Endodermal cell (in vitro differentiated cells): ENCODE measurements at regions not wholly inside any gene's neighbourhood (a gene's known extent, or its start where the extent isn't known, plus 50 kb on each side); places are given as distances from the start of the nearest gene placed in this dataset.

Source experiments
- DNase-seq: peaks from one replicate; pipeline ENCODE4 v3.0.0-alpha.2; 2017
- H3K27ac ChIP-seq: 2 replicates; pipeline ENCODE4 v1.5.1; 2013; ENCODE audit warnings: mild to moderate bottlenecking, low read depth, low read length, moderate library complexity
- H3K27me3 ChIP-seq: 2 replicates; pipeline ENCODE4 v1.6.1; 2013; ENCODE audit warnings: mild to moderate bottlenecking, low read length, moderate library complexity; ENCODE audit not compliant: insufficient read depth, control insufficient read depth, poor library complexity, severe bottlenecking
- H3K36me3 ChIP-seq: 2 replicates; pipeline ENCODE4 v1.7.0; 2013; ENCODE audit warnings: mild to moderate bottlenecking, low read length, moderate library complexity; ENCODE audit not compliant: control insufficient read depth, insufficient read depth
- H3K4me1 ChIP-seq: one replicate; pipeline ENCODE4 v1.7.0; 2013; ENCODE audit warnings: low read length; ENCODE audit not compliant: control insufficient read depth, insufficient read depth
- H3K4me3 ChIP-seq: 2 replicates; pipeline ENCODE4 v1.5.1; 2013; ENCODE audit warnings: mild to moderate bottlenecking, low read length, moderate library complexity
- H3K9ac ChIP-seq: 2 replicates; pipeline ENCODE4 v1.6.1; 2013; ENCODE audit warnings: mild to moderate bottlenecking, low read length, moderate library complexity; ENCODE audit not compliant: poor library complexity, severe bottlenecking; ENCODE audit errors: extremely low read depth
- H3K9me3 ChIP-seq: 2 replicates; pipeline ENCODE4 v1.6.1; 2013; ENCODE audit warnings: mild to moderate bottlenecking, low read length, moderate library complexity; ENCODE audit not compliant: control insufficient read depth
- H3K27ac Mint-ChIP-seq: 2 replicates; pipeline ENCODE4 v1.8.0; 2020; ENCODE audit warnings: mixed read lengths
- H3K27me3 Mint-ChIP-seq: 2 replicates; pipeline ENCODE4 v1.8.0; 2021; ENCODE audit warnings: mild to moderate bottlenecking, mixed read lengths; ENCODE audit not compliant: insufficient read depth
- H3K36me3 Mint-ChIP-seq: 2 replicates; pipeline ENCODE4 v1.8.0; 2020; ENCODE audit warnings: low read depth, mixed read lengths
- H3K4me1 Mint-ChIP-seq: 2 replicates; pipeline ENCODE4 v1.8.0; 2020; ENCODE audit warnings: mixed read lengths
- H3K4me3 Mint-ChIP-seq: 2 replicates; pipeline ENCODE4 v1.8.0; 2020; ENCODE audit warnings: mild to moderate bottlenecking, moderate library complexity, mixed read lengths
- H3K9me3 Mint-ChIP-seq: 2 replicates; pipeline ENCODE4 v1.8.0; 2020; ENCODE audit warnings: mild to moderate bottlenecking, mixed read lengths
- CTCF ChIP-seq: fragments of 200-600 bp; sonication (generic); conservative IDR thresholded peaks from 2 replicates; pipeline ENCODE4 v1.5.0; 2021; ENCODE audit warnings: antibody characterized with exemption, mild to moderate bottlenecking
- WGBS, 2 experiments: methylation state at CpG; one replicate each; pipeline versions ENCODE4 v1.1.5 to v1.1.7; 2013; ENCODE audit warnings: missing lambda C conversion rate in 2 of 2, mixed read lengths in 1 of 2; ENCODE audit not compliant: insufficient coverage in 1 of 2, insufficient read length in 1 of 2; 5-methylcytosine and 5-hydroxymethylcytosine counted together

GRCh38 chr7:33694006-33694405 lies 211.3 kb upstream of the BMPER start:
- no peak overlapping the region for H3K4me3 ChIP-seq
- H3K9ac ChIP-seq: no peak overlapping the region
- Mint-ChIP-seq H3K36me3 (no peaks in the 10 kb centered on the region), H3K4me3 (no peak overlapping the region), H3K27me3 (peaks cover 3% of the 10 kb centered on the region), H3K4me1 (no peaks in the 10 kb centered on the region), H3K9me3 (peaks cover under 1% of the 10 kb centered on the region), H3K27ac (no peak overlapping the region)
- no peak for TF ChIP-seq CTCF
- no peaks in the 10 kb centered on the region for H3K36me3 ChIP-seq
- 93% methylated on average over 2 of the region's 2 CpGs; no CpG with 5 or more reads in 1 of the 2 experiments for WGBS, 2 experiments
- no peaks in the 10 kb centered on the region for H3K9me3 ChIP-seq
- no peaks in the 10 kb centered on the region for H3K4me1 ChIP-seq
- no peak for DNase-seq
- H3K27ac ChIP-seq: no peak overlapping the region
- no peaks in the 10 kb centered on the region for H3K27me3 ChIP-seq

- Mint-ChIP-seq H3K4me3 (no peak overlapping the region), H3K27ac (no peak overlapping the region), H3K4me1 (no peaks in the 10 kb centered on the region), H3K27me3 (peaks cover 10% of the 10 kb centered on the region), H3K36me3 (peaks cover 24% of the 10 kb centered on the region), H3K9me3 (peaks cover 37% of the 10 kb centered on the region)
- H3K4me3 ChIP-seq: no peak overlapping the region
- H3K27me3 ChIP-seq: no peaks in the 10 kb centered on the region
- no peak for TF ChIP-seq CTCF
- no peak overlapping the region for H3K27ac ChIP-seq
- 95 to 98% methylated on average over 2 of the region's 3 CpGs for WGBS, 2 experiments
- H3K36me3 ChIP-seq: no peaks in the 10 kb centered on the region
- H3K4me1 ChIP-seq: no peaks in the 10 kb centered on the region
- H3K9ac ChIP-seq: no peak overlapping the region
- peaks cover 24% of the 10 kb centered on the region for H3K9me3 ChIP-seq
- no peak for DNase-seq
Measured at GRCh38 chr7:33697616-33698015, 207.7 kb upstream of the BMPER start.

GRCh38 chr7:33698041-33698440 lies 207.3 kb upstream of the BMPER start:
- no peaks in the 10 kb centered on the region for H3K36me3 ChIP-seq
- Mint-ChIP-seq H3K4me3 (no peak overlapping the region), H3K36me3 (peaks cover 29% of the 10 kb centered on the region), H3K9me3 (peaks cover 41% of the 10 kb centered on the region), H3K4me1 (no peaks in the 10 kb centered on the region), H3K27ac (no peak overlapping the region), H3K27me3 (peaks cover 14% of the 10 kb centered on the region)
- no peak overlapping the region for H3K9ac ChIP-seq
- no peaks in the 10 kb centered on the region for H3K27me3 ChIP-seq
- peaks cover 27% of the 10 kb centered on the region for H3K9me3 ChIP-seq
- WGBS, 2 experiments: 94 to 100% methylated on average over 7 of the region's 7 CpGs
- peak overlapping the region; percentile 82 for H3K27ac ChIP-seq
- no peaks in the 10 kb centered on the region for H3K4me1 ChIP-seq
- TF ChIP-seq CTCF: no peak
- no peak overlapping the region for H3K4me3 ChIP-seq
- DNase-seq: no peak
